Osteocyte (in vitro differentiated cells): ENCODE measurements at regions not wholly inside any gene's neighbourhood (a gene's known extent, or its start where the extent isn't known, plus 50 kb on each side); places are given as distances from the start of the nearest gene placed in this dataset.

ENCODE experiments used
- DNase-seq: peaks from one replicate; pipeline ENCODE4 v3.0.0; 2021; ENCODE audit warnings: mixed read lengths; ENCODE audit not compliant: unreplicated experiment; ENCODE audit errors: extremely low spot score
- H3K27ac Mint-ChIP-seq: one replicate; pipeline ENCODE4 v1.8.0; 2021; ENCODE audit warnings: mild to moderate bottlenecking, mixed read lengths; ENCODE audit not compliant: unreplicated experiment
- H3K27me3 Mint-ChIP-seq: one replicate; pipeline ENCODE4 v1.8.0; 2021; ENCODE audit warnings: mixed read lengths; ENCODE audit not compliant: unreplicated experiment
- H3K36me3 Mint-ChIP-seq: one replicate; pipeline ENCODE4 v1.8.0; 2021; ENCODE audit warnings: mixed read lengths; ENCODE audit not compliant: unreplicated experiment
- H3K4me1 Mint-ChIP-seq: one replicate; pipeline ENCODE4 v1.8.0; 2021; ENCODE audit warnings: mixed read lengths; ENCODE audit not compliant: unreplicated experiment
- H3K4me3 Mint-ChIP-seq: one replicate; pipeline ENCODE4 v1.8.0; 2021; ENCODE audit warnings: mild to moderate bottlenecking, moderate library complexity, mixed read lengths; ENCODE audit not compliant: unreplicated experiment
- H3K9me3 Mint-ChIP-seq: one replicate; pipeline ENCODE4 v1.8.0; 2021; ENCODE audit warnings: mixed read lengths; ENCODE audit not compliant: unreplicated experiment
- CTCF ChIP-seq: fragments of 200-600 bp; sonication (generic); IDR thresholded peaks from 2 replicates; pipeline ENCODE4 v1.5.0; 2021; ENCODE audit warnings: antibody characterized with exemption, mild to moderate bottlenecking, moderate library complexity

GRCh38 chr2:239661334-239662312 lies 260.8 kb upstream of the HDAC4 start:
- peak; percentile 40 for DNase-seq
- Mint-ChIP-seq H3K9me3 (peaks cover 15% of the 10 kb centered on the region), H3K36me3 (no peaks in the 10 kb centered on the region), H3K4me1 (no peaks in the 10 kb centered on the region), H3K27me3 (no peaks in the 10 kb centered on the region), H3K27ac (no peak overlapping the region), H3K4me3 (no peak overlapping the region)
- TF ChIP-seq CTCF = no peak

GRCh38 chr2:239660390-239661230 lies 259.8 kb upstream of the HDAC4 start:
- peaks cover 15% of the 10 kb centered on the region for H3K9me3 Mint-ChIP-seq
- H3K4me1 Mint-ChIP-seq = no peaks in the 10 kb centered on the region
- H3K4me3 Mint-ChIP-seq = no peak overlapping the region
- no peaks in the 10 kb centered on the region for H3K27me3 Mint-ChIP-seq
- H3K27ac Mint-ChIP-seq = no peak overlapping the region
- no peaks in the 10 kb centered on the region for H3K36me3 Mint-ChIP-seq
- no peak for TF ChIP-seq CTCF
- DNase-seq = peak; percentile 68

- Mint-ChIP-seq H3K36me3 (no peaks in the 10 kb centered on the region), H3K27ac (no peak overlapping the region), H3K4me1 (no peaks in the 10 kb centered on the region), H3K4me3 (no peak overlapping the region), H3K9me3 (peaks cover 7% of the 10 kb centered on the region), H3K27me3 (no peaks in the 10 kb centered on the region)
- TF ChIP-seq CTCF = no peak
- peak; percentile 32 for DNase-seq
Measured at GRCh38 chr2:239657992-239658391, 257.2 kb upstream of the HDAC4 start.

- Mint-ChIP-seq H3K9me3 (no peaks in the 10 kb centered on the region), H3K4me1 (no peaks in the 10 kb centered on the region), H3K27me3 (no peaks in the 10 kb centered on the region), H3K36me3 (no peaks in the 10 kb centered on the region), H3K27ac (no peak overlapping the region), H3K4me3 (no peak overlapping the region)
- no peak for TF ChIP-seq CTCF
- DNase-seq = no peak
Measured at GRCh38 chr2:239657236-239657635, 256.4 kb upstream of the HDAC4 start.

GRCh38 chr2:239654266-239654665 lies 253.4 kb upstream of the HDAC4 start:
- H3K27me3 Mint-ChIP-seq = no peaks in the 10 kb centered on the region
- no peaks in the 10 kb centered on the region for H3K36me3 Mint-ChIP-seq
- no peak for TF ChIP-seq CTCF
- no peak for DNase-seq
- H3K9me3 Mint-ChIP-seq = peaks cover 5% of the 10 kb centered on the region
- no peak overlapping the region for H3K27ac Mint-ChIP-seq
- no peak overlapping the region for H3K4me3 Mint-ChIP-seq
- no peaks in the 10 kb centered on the region for H3K4me1 Mint-ChIP-seq
